Panc1 (cell line): ENCODE measurements at regions not wholly inside any gene's neighbourhood (a gene's known extent, or its start where the extent isn't known, plus 50 kb on each side); places are given as distances from the start of the nearest gene placed in this dataset.

ENCODE experiments used
- POLR2AphosphoS5 ChIP-seq: IDR thresholded peaks from 2 replicates; pipeline ENCODE4 v1.6.1; 2012; ENCODE audit warnings: mild to moderate bottlenecking, low read depth, low read length, moderate library complexity
- REST ChIP-seq, 2 experiments: IDR thresholded peaks; 2 replicates each; pipeline ENCODE4 v1.6.1; 2011 to 2012; ENCODE audit warnings: low read depth in 2 of 2, control low read depth in 1 of 2, low read length in 1 of 2, mild to moderate bottlenecking in 1 of 2, moderate library complexity in 1 of 2; ENCODE audit not compliant: insufficient read depth in 1 of 2
- SIN3A ChIP-seq: IDR thresholded peaks from 2 replicates; pipeline ENCODE4 v1.6.1; 2012; ENCODE audit warnings: low read depth, mild to moderate bottlenecking, low read length, moderate library complexity, borderline replicate concordance; ENCODE audit not compliant: insufficient read depth
- TCF7L2 ChIP-seq: IDR thresholded peaks from 2 replicates; pipeline ENCODE4 v1.6.1; 2011; ENCODE audit warnings: mild to moderate bottlenecking, low read depth, low read length, inconsistent platforms
- TF ChIP-seq, protein P1 (sequence below): fragments of 450-650 bp; IDR thresholded peaks from 2 replicates; pipeline ENCODE4 v1.5.1; 2017; ENCODE audit warnings: mild to moderate bottlenecking

DNA sequence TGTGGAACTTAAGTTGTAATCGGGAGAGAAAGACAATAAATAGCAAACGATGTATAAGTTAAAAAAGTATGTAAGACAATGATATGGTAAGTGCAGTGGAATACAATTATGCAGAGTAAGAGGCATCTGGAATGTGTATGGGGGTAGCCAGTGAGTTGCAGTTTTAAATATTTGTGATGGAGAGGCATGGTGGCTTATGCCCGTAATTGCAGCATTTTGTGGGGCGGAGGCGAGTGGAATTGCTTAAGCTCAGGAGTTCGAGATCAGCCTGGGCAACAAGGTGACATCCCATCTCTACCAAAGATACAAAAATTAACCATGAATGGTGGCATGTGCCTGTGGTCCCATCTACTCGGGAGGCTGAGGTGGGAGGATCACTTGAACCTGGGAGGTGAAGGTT, 52.5 kb upstream of the WDFY3 start:
- TF ChIP-seq, protein P1, sequence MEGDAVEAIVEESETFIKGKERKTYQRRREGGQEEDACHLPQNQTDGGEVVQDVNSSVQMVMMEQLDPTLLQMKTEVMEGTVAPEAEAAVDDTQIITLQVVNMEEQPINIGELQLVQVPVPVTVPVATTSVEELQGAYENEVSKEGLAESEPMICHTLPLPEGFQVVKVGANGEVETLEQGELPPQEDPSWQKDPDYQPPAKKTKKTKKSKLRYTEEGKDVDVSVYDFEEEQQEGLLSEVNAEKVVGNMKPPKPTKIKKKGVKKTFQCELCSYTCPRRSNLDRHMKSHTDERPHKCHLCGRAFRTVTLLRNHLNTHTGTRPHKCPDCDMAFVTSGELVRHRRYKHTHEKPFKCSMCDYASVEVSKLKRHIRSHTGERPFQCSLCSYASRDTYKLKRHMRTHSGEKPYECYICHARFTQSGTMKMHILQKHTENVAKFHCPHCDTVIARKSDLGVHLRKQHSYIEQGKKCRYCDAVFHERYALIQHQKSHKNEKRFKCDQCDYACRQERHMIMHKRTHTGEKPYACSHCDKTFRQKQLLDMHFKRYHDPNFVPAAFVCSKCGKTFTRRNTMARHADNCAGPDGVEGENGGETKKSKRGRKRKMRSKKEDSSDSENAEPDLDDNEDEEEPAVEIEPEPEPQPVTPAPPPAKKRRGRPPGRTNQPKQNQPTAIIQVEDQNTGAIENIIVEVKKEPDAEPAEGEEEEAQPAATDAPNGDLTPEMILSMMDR, result no peak
- TF ChIP-seq POLR2AphosphoS5 (no peak), REST (IDR thresholded peaks at IDR 0.05; ENCODE audit: insufficient read depth in 1 of 2, low read depth in 2 of 2, low read length in 1 of 2) (no peak), SIN3A (no peak), TCF7L2 (no peak)
